TTC549 (cell line): ENCODE measurements at regions not wholly inside any gene's neighbourhood (a gene's known extent, or its start where the extent isn't known, plus 50 kb on each side); places are given as distances from the start of the nearest gene placed in this dataset.

Experiments
- FAIRE-seq: peaks from 2 replicates; lab custom pipeline; 2012; peaks lifted over from hg19 to GRCh38; lab: Jason Lieb, UNC

DNA sequence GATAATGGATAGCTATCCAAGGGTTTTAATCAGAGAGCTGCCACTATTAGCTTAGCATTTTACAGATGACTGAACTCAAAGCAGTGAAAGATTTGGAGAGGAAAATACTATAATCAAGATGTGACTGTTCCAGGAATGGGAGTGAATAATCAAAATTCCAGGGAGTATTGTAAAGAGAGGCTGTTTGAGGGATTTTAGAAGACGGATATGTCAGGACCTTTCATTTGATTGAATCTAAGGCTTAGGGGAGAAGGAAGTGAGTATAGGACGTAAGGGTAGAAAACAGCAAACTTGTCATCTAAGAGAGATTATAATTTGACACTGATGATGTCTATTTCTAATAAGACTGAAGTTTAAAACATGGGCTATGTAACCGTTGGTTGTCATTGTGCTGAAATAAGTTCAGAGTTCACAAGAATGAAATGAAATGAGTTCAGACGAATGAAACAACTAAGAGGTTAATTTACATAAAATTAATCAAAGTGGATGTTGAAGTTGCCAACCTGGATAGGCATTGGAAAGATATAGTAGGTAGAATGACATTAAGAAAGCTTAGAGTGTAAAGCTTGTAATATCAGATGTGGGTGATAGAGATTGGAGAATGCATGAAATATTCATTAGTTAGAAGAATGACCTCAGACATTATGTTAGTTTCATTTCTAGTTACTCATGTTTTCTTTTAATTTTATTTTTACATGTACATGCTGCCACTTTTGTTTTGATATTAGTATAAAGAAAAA, 842.8 kb downstream of the SI start:
- no peak for FAIRE-seq

DNA sequence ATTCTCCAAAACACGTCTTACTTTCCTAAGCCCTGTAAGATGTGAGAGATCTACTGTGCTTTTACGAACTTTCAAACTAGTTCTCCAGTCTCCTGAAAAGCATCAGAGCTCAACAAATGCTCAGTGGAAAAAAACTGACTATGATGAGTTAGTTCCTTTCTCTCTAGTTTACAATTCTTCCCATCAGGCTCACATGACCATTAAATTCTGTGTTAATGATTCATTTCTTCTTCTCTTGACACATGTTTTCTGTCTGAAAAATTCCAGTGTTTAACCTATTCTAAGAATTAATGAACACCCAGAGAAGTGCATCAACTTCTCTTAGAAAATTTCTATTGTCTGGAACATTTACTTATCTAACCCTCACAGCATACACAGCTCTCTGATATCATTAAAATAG, 844.3 kb downstream of the SI start:
- no peak for FAIRE-seq

DNA sequence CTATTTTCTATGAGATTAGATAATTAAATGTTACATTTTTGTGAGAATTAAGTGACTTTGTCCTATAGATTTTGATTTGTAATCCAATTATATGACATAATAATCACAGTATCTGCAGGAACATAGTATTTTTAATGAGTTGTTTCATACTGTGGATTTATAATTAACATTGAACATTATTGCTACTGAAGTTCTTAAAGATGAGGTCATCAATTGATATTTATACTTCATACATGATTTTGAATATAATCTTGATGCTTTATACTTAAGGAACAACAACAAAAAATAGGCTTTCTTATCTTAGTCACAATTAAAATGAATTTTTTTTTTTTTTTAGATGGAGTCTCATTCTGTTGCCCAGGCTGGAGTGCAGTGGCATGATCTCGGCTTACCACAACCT, 846.6 kb downstream of the SI start:
- no peak for FAIRE-seq

DNA sequence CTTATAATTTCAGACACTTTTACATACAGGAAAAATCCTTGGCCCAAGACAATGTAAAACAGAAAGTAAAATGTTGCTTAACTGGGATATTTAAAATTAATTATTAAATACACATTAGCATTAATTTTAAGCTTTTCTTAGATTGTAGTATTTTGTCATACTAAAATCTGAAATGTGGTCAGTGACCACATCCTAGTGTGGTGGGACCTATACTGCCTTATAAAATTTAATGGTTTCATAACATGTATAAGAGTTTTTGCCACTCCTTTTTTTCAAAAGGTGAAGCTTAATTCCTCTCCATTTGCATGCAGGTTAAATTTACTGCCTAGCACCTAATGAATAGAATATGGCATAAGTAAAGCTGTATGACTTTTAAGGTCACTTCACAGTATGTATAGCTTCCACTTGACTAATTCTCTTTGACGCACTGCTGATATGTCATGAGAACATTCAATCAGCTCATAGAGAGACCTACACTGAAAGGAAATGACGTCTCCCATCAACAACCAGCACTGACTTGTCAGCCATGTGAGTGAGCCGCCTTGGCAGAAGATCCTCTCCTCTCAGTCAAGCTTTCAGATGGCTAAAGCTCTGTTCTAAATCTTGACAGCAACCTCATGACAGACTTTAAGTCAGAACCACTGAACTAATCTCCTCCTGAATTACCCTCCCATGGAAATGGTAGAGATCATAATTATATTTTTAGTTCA, 847.8 kb downstream of the SI start:
- FAIRE-seq, result no peak

DNA sequence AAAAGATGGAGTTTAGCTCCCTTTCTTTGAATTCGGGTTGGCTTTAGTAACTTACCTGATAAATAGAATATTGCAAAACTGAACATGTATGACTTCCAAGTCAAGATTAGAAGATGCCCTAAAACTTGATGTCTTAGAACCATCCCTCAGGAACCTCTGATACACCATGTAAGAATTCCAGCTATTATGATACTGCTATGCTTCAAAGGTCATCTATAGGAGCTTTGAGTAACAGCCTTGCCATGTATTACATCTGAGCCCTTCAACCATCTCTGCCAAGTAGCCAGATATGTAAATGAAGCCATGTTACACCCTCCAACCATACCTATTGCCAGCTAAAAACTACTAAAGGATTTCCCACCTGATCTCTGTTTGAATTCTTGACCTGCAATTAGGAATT, 854.2 kb downstream of the SI start:
- FAIRE-seq, result no peak

DNA sequence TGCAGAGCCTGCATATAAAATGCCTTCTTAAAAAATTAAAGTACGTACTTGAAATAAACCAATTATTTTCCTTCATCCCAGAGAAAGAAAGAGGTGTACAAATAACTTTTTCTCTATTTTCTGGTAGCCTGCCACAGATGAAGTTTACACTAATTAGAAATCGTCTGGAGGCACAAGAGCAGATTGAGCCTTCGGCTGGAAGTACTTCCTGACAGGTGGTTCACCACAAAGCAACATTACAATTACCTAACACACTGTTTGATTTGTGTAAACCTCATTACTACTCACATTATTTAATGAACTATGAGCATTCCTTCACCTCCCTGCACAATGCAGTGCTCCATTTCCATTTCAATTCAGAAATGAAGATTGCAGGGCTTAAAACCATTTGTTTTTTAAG, 856.1 kb downstream of the SI start:
- no peak for FAIRE-seq

DNA sequence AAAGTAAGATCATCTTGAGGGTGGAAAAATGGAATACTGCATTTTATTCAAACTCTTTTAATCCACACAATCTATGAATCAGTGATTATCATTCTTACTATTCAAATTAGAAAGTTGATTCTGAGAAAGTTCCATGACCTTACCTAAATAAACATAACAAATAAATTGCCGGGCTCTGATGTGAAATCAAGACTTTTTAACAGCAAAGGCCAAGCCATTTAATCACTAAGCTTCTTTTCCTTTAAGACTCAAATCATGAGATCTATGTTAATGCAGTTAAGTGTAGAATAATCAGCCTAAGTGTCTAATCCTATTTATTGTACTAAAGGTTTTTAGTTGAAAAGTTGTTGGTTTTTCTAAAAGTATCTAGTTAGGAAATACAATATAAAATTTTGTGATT, 857.0 kb downstream of the SI start:
- no peak for FAIRE-seq

DNA sequence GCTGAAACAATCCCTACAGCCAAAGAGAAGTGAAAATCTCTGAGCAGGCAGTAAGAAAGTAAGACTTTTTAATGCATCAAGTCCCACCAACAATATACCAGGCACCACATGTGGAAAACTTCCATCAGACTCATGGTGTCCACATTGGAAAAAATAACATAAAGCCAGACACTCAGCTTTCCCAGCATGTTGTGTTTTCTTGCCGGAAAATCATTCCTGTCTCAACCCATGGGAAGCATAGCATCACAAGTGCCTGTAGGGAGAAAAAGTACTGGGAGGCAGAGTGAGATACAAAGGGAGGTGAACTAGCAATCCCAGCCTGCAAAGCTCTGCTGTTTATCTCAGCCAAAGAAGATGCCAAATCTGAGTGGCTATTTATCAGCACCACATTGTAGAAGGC, 868.9 kb downstream of the SI start:
- FAIRE-seq, result no peak

DNA sequence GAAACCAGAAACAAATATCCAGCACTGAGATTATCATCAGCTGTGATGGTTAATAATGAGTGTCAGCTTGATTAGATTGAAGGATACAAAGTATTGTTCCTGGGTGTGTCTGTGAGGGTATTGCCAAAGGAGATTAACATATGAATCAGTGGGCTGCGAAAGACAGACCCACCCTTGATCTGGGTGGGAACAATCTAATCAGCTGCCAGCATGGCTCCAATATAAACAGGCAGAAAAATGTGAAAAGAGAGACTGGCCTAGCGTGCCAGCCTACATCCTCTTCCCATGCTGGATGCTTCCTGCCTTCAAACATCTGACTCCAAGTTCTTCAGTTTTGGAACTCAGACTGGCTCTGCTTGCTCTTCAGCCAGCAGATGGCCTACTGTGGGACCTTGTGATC, 869.5 kb downstream of the SI start:
- FAIRE-seq, result no peak

DNA sequence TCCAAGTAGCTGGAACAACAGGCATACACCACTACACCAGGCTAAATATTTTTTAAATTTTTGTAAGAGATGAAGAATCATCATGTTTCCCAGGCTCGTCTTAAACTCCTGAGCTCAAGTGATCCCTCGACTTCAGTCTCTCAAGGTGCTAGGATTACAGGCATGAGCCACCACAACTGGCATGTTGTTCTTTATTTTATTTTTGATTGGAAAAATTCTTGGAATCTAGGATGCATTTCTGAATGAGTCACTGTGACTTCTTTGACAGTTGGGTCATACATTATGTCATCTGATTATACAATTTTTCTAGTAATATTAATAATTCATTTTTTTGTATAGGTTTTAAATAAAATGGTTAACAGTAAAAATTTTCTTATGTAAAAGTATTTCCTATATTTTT, 870.2 kb downstream of the SI start:
- FAIRE-seq, result no peak

DNA sequence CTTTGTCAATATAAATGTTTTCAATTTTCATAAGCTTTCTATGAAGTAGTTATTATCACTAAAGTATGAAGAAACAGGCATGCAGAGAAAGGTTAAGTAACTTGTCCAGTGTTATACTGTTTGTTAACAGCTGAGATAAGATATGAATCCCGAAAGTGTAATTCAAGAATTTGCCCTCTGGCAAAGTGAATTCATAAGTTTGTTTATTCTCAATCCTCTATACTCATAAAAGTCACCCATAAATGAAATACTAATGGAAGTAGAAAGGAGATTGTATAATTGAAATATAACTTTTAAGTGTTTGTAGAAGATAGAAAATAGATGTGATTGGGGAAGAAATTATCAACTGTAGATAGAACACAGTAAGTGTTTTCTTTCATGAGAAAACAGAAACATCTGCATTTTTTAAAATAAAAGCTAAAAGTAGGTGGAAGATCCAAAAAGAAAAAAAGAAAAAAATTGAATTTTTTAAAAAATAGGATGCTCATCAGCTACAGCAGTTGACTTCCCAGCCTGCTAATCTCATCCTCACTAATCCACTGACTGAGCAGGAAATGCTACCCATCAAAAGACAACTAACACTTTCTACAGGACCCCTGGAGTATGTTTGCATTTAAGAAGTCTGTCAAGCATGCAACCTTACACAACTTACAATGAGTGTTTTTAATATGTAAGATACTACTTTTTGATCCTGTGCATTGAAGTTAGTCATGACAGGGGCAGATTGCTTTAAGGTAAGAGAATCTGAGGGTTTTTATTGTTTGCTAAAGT, 878.1 kb downstream of the SI start:
- FAIRE-seq, result no peak

DNA sequence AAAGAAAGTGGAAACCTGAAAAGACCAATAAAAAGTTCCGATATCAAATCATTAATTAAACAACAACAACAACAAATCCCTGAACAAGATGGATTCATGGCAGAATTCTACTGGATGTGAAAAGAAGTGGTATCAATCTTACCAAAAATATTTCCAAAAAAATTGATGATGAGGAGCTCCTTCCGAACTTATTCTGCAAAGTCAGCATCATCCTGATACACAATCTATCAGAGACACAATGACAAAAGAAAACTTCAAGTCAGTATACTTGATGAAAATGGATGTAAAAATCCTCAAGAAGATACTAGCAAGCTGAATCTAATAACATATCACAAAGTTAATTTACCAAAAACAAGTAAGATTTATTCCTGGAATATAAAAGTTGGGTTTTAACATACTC, 881.8 kb downstream of the SI start:
- no peak for FAIRE-seq

DNA sequence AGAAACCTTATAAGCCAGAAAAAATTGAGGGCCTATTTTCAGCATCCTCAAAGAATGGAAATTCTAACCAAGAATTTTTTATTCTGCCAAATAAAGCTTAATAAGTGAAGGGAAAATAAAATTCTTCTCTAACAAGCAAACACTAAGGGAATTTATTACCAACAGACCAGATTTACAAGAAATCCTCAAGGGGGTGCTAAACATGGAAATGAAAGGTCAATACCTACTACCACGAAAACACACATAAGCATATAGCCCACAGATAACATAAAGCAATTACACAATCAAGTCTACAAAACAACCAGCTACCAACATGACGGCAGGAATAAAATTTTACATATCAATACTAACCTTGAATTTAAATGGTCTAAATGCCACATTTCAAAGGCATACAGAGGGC, 883.5 kb downstream of the SI start:
- no peak for FAIRE-seq

DNA sequence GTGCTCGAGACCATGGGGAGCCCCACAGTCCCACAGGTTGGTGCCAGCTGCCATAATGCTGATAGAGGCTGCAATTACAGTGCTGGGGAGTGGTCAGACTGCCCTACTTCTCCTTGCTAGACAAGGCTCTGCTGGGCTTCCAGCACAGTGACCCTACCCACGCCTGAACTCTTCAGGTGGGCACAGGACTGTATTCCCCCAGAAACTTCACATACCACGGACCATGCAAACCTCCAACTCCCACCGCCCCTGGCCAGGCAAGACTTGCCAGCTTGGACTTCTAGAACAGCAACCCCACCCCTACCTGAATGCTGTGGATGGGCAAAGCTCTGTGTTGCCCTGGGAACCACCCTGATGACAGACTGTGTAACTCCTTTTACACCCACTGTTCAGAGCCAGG, 885.3 kb downstream of the SI start:
- FAIRE-seq, result no peak

DNA sequence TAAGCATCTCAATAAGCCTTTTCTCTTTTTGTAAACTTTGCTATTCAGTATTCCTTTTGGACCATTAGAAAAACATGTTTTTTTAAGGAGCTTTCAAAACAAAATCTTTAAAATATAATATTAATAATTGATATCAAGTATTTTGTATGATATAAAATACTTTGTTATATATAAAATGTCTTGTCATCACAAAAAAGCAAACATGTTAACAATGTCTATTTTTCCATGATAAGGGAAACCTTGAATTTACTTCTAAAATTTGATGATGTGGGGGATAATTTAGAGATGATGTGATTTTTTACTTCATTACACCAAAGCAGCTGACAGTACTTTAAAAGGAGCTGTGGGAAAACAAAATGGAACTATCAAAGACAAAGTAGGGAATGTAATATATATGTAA, 887.7 kb downstream of the SI start:
- FAIRE-seq, result no peak

DNA sequence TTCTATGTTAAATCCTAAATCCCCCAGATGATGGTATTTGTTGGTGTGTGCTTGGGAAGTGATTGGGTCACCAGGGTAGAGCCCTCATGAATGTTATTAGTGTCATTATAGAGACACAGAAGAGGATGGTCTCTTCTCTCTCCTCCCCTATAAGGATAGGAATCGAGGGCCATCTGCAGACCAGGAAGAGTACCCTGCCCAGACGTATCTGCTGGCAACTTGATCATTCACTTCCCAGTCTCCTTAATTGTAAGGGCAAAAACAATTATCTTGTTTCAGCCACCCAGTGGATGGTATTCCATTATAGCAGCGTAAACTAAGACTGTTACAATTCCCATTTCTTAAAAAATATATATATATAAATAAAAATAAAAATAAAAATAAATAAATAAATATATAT, 892.2 kb downstream of the SI start:
- no peak for FAIRE-seq

DNA sequence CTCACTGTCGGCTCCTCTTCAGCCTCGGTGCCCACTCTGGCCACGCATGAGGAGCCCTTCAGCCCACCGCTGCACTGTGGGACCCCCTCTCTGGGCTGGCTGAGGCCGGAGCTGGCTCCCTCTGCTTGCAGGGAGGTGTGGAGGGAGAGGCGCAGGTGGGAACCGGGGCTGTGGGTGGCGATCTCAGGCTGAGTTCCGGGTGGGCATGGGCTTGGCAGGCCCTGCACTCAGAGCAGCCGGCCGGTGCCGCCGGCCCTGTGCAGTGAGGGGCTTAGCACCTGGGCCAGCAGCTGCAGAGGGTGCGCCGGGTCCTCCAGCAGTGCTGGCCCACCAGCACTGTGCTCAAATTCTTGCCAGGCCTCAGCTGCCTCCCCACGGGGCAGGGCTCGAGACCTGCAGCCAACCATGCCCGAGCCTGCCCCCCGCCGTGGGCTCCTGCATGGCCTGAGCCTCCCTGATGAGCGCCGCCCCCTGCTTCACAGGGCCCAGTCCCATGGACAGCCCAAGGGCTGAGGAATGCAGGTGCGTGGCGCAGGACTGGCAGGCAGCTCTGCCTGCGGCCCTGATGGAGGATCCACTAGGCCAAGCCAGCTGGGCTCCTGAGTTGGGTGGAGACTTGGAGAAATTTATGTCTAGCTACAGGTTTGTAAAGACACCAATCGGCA, 899.1 kb downstream of the SI start:
- FAIRE-seq, result no peak

DNA sequence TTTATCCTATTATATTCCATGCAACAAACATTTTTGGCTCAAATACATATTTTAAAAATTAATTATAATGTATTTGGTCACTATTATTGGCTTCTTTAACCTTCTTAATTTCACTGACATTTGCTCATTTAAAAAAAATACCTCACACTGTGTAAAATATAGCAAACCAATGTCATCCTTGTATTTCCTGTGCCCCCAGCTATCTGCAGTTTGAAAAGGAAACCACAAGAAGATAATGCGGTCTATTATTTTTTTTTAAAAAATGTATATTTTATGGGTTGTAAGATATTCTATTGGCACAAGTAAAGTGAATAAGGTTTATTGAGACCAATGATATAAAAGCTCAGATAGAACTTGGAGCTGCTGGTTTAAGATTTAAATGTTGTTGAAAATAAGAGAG, 904.2 kb downstream of the SI start:
- no peak for FAIRE-seq

DNA sequence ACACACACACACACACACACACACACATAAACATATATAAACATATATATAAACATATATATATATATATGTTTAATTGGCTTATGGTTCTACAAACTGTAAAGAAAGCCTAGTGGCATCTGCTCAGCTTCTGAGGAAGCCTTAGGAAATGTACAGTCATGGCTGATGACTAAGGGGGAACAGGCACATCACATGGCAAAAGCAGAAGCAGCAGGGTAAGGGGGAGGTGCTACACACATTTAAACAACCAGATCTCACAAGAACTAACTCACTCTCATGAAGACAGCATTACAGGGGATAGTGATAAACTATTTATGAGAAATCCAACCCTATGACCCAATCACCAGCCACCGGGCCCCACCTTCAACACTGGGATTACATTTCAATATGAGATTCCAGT, 922.9 kb downstream of the SI start:
- FAIRE-seq, result no peak

DNA sequence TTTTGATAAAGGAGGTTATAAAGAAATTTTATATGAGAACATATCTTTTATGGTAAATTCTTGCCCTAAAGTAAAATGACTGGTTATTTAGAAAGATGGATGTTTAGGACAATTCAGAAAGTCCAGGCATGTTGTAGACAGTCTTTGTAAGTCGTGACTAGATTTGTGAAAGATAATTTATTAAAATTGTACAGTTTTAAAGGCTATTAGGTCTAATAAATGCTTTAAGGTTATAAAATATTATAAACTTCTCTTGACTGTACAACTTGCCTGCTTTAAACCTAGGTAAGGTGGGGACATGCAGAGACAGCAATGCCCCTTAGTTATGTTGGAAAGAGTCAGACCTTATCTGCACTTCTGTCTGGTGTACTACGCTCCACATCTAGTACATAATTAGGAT, 933.5 kb downstream of the SI start:
- no peak for FAIRE-seq

DNA sequence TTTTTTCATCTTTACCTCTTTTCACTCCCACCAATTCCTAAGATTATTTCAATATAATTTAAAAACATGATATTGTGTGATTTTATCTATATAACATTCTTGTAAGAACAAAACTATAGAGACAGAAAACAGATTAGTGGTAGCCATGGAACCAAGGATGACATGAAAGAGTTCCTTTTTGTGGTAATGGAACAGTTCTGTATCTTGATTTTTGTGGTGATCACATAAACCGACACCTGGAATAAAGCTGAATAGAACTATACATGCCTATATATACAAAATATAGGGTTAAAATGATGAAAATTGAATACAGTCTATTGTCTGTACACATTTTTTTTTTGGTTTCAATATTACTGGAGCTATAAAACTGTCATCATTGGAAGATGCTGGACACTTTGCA, 945.4 kb downstream of the SI start:
- FAIRE-seq, result no peak

DNA sequence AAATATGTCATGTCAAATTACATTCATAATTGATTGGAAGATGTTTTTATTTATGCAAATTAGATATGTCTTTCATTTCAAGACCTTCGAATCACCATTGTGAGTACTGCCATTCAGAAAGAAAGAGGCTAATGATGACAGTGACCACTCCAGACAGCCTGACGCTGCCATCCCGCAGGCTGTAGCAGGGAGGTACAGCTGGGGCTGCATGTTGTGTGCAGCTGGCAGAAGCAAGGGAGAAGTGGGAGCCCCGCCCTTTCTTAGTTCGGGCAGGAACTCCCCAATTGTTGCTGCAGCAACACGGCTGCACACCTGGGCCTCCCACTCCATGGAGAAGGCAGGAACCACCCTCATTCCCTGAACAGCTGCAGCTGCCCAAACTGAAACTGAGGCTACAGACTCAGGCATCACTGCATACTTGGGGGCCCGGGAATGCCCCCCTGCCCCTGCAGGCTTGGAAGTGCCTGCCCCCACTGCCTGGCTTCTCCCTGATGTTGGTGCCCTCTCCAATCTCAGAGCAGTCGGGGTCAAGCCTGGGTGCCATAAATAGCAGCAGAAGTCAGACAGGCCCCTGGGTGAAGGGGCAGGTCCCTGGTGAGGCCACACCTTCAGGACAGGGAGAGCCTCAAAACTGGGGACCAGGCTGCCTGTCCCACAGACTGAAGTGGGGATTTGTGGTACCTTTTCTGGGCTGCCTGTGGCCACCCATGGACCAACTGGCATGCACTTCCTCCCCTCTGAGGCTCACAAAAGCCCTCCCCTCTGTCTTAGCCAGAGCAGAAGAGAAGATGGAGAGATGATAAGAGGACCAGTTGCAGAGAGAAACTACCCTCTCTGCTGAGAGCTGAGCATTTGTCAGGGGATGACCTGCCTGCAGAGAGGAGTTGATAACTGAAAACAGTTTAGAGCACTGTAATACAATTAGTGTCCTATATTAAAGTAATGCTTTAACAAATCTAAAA, 964.6 kb downstream of the SI start:
- no peak for FAIRE-seq
